Esophagus muscularis mucosa (tissue), 4 donors: ENCODE measurements at regions not wholly inside any gene's neighbourhood (a gene's known extent, or its start where the extent isn't known, plus 50 kb on each side); places are given as distances from the start of the nearest gene placed in this dataset.

Source experiments
- EP300 ChIP-seq: sonication (generic); formaldehyde crosslinking; IDR thresholded peaks from one replicate; pipeline ENCODE4 v1.6.1; 2017; ENCODE audit warnings: antibody characterized with exemption
- POLR2A ChIP-seq: fragments of 450-650 bp; IDR thresholded peaks from one replicate; pipeline ENCODE4 v1.6.1; 2017; ENCODE audit warnings: antibody characterized with exemption, moderate library complexity, mild to moderate bottlenecking, low read depth
- POLR2AphosphoS5 ChIP-seq, 2 donors: sonication (generic); formaldehyde crosslinking; IDR thresholded peaks; one replicate each; pipeline ENCODE4 v1.6.1; 2017; ENCODE audit warnings: antibody characterized with exemption in 2 of 2
- TF ChIP-seq, protein P1 (sequence below), 3 experiments: fragments of 200-600 bp in 2 of 3; fragments of 450-650 bp in 1 of 3; sonication (generic) in 2 of 3; IDR thresholded peaks; one replicate each; pipeline ENCODE4 v1.5.1; 2017 to 2019; ENCODE audit warnings: antibody characterized with exemption in 3 of 3, mild to moderate bottlenecking in 2 of 3, moderate library complexity in 1 of 3

DNA sequence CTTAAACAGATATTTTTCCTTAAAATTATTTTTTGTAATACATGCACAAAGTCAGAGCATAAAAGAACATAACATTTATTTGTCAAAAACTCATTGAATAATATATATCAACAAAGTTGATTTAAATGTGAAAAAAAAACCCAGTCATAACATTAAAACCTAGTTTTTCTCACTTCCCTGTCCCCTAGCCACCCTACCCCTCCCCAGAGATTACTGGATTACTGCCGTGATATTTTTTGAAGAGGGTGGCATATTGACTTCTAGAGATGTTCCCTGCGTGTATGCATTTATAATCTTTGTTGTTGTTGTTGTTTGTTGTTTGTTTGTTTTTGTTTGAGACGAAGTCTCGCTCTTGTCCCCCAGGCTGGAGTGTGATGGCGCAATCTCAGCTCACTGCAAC is 52.4 kb upstream of the ARMC2 start:
- TF ChIP-seq, protein P1, sequence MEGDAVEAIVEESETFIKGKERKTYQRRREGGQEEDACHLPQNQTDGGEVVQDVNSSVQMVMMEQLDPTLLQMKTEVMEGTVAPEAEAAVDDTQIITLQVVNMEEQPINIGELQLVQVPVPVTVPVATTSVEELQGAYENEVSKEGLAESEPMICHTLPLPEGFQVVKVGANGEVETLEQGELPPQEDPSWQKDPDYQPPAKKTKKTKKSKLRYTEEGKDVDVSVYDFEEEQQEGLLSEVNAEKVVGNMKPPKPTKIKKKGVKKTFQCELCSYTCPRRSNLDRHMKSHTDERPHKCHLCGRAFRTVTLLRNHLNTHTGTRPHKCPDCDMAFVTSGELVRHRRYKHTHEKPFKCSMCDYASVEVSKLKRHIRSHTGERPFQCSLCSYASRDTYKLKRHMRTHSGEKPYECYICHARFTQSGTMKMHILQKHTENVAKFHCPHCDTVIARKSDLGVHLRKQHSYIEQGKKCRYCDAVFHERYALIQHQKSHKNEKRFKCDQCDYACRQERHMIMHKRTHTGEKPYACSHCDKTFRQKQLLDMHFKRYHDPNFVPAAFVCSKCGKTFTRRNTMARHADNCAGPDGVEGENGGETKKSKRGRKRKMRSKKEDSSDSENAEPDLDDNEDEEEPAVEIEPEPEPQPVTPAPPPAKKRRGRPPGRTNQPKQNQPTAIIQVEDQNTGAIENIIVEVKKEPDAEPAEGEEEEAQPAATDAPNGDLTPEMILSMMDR (IDR thresholded peaks at IDR 0.05), result no peak
- no peak for TF ChIP-seq EP300
- TF ChIP-seq POLR2AphosphoS5 (IDR thresholded peaks at IDR 0.05), result no peak
- no peak for TF ChIP-seq POLR2A
